ENCODE measurements at regions not wholly inside any gene's neighbourhood (a gene's known extent, or its start where the extent isn't known, plus 50 kb on each side); places are given as distances from the start of the nearest gene placed in this dataset.

DNA sequence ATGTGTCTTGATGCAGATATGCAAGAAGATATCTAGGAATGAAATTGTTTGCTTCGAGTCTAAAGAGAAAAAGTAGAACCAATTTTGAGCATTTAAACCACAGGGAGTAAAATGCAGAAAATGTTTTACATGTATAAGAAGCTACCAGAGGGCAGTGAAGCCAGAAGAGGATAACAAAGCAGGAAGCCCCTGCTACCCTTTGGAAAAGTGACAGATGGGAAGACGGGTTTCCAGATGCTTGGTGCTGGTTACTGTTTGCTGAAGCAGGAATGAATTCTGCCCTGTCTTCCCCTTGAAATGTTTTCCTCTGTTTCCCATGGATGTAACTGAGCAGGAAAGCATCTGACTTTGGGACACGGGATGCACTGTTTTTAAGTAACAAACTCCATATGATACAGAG, 822.2 kb downstream of the MRPL39 start:
- in situ Hi-C loops (cut with HindIII; ENCODE audit: low sequenced_read_pairs): no loop called here
- TF ChIP-seq, protein P1, sequence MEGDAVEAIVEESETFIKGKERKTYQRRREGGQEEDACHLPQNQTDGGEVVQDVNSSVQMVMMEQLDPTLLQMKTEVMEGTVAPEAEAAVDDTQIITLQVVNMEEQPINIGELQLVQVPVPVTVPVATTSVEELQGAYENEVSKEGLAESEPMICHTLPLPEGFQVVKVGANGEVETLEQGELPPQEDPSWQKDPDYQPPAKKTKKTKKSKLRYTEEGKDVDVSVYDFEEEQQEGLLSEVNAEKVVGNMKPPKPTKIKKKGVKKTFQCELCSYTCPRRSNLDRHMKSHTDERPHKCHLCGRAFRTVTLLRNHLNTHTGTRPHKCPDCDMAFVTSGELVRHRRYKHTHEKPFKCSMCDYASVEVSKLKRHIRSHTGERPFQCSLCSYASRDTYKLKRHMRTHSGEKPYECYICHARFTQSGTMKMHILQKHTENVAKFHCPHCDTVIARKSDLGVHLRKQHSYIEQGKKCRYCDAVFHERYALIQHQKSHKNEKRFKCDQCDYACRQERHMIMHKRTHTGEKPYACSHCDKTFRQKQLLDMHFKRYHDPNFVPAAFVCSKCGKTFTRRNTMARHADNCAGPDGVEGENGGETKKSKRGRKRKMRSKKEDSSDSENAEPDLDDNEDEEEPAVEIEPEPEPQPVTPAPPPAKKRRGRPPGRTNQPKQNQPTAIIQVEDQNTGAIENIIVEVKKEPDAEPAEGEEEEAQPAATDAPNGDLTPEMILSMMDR (IDR thresholded peaks at IDR 0.05; ENCODE audit: low read depth, low read length, missing control alignments): no peak
- H3K4me3 ChIP-seq (ENCODE audit: low read depth, low read length): no peak overlapping the region
- DNase-seq (ENCODE audit: low read depth): no peak

- in situ Hi-C loops (cut with HindIII; ENCODE audit: low sequenced_read_pairs): no loop called here
Observed at GRCh38 chr21:24781146-24781545, 826.1 kb downstream of the MRPL39 start.

DNA sequence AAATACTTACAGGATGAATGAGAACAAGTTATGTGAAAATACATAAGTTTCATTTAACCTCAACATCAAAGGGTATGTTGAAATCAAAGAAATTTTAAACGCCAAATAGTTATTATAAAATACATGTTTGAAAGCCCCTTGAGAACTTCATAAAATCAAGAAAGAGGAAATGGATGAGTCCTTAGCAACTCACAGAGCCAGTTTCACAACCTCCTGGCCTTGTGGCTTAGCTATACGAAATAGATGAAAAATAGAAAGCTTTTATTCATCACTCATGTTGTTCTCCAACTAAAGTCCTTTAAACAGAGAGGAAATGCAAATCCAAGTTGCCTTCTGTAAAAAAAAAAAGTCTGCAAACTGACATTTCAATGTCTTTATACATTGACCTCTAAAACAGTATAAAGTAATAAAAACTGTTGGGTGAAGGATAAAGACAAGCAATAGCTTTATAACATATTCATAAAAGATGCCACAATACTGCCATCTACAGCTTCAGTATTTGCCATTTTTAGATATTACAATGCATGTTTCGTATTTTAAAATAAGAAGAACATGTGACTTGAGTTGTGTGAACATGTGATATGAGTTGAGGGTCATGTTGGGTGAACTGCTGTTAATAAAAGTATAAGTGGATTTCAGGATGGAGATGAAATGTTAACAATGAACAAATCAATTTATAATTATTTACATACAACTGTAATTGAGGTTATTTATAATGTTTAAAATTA, 847.8 kb downstream of the MRPL39 start:
- in situ Hi-C loops (cut with HindIII; ENCODE audit: low sequenced_read_pairs): no loop called here

More at GRCh38 chr21:24781146-24781545, 826.1 kb downstream of the MRPL39 start:
- H3K4me3 ChIP-seq (ENCODE audit: low read depth, low read length): no peak overlapping the region
- no peak for DNase-seq (ENCODE audit: low read depth)
- TF ChIP-seq, protein P1 (IDR thresholded peaks at IDR 0.05; ENCODE audit: low read depth, low read length, missing control alignments): no peak

GRCh38 chr21:24738063-24738462, 869.2 kb downstream of the MRPL39 start:
- no peak overlapping the region for H3K4me3 ChIP-seq (ENCODE audit: low read depth, low read length)
- no peak for DNase-seq (ENCODE audit: low read depth)
- TF ChIP-seq, protein P1 (IDR thresholded peaks at IDR 0.05; ENCODE audit: low read depth, low read length, missing control alignments): no peak
- in situ Hi-C loops (cut with HindIII; ENCODE audit: low sequenced_read_pairs): no loop called here

More for the DNA sequence above, 847.8 kb downstream of the MRPL39 start:
- no peak for DNase-seq (ENCODE audit: low read depth)
- TF ChIP-seq, protein P1 (IDR thresholded peaks at IDR 0.05; ENCODE audit: low read depth, low read length, missing control alignments): no peak
- no peak overlapping the region for H3K4me3 ChIP-seq (ENCODE audit: low read depth, low read length)

GRCh38 chr21:24737296-24737850, 869.9 kb downstream of the MRPL39 start:
- H3K4me3 ChIP-seq (ENCODE audit: low read depth, low read length): no peak overlapping the region
- in situ Hi-C loops (cut with HindIII; ENCODE audit: low sequenced_read_pairs): no loop called here
- TF ChIP-seq, protein P1 (IDR thresholded peaks at IDR 0.05; ENCODE audit: low read depth, low read length, missing control alignments): no peak
- no peak for DNase-seq (ENCODE audit: low read depth)

DNA sequence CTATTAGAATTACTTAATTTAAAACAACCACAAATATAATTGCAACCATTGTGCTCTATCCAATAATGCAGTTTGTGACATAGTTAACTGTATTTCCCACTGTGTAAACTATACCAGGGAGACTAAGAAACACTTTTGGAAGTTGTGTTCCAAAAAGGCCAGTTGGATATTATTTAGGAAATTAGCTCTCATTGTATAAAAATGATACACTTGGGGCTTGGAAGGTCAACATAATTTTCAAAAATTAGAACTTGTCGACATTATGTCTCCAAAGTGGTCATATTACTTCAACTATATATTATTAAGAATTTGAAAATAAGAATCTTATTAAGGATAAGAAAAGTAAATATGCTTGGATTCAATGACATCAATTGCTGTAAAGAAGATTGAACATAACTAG, 876.6 kb downstream of the MRPL39 start:
- in situ Hi-C loops (cut with HindIII; ENCODE audit: low sequenced_read_pairs): no loop called here
- no peak overlapping the region for H3K4me3 ChIP-seq (ENCODE audit: low read depth, low read length)
- DNase-seq (ENCODE audit: low read depth): no peak
- TF ChIP-seq, protein P1 (IDR thresholded peaks at IDR 0.05; ENCODE audit: low read depth, low read length, missing control alignments): no peak
